ENCODE measurements at regions not wholly inside any gene's neighbourhood (a gene's known extent, or its start where the extent isn't known, plus 50 kb on each side); places are given as distances from the start of the nearest gene placed in this dataset.

DNA sequence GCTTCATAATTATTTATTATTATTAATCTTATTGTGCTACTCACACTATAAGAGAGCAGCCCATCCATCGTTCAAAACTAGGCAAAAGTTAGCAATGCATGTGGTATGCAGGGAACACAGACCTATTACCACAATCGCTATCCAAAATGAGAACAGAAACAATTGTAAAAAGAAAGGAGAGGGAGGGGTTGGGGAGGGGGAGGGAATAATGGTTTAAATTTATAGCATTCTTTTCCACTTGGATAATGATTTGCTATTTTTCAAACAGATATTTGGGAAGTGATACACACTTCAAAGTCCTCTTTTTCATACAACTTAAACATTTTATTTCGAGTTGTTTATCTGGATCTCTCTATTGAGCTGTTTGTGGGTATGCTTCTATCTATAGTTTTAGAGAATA lies 248.6 kb upstream of the SOX5 start:
- TF ChIP-seq, protein P1, sequence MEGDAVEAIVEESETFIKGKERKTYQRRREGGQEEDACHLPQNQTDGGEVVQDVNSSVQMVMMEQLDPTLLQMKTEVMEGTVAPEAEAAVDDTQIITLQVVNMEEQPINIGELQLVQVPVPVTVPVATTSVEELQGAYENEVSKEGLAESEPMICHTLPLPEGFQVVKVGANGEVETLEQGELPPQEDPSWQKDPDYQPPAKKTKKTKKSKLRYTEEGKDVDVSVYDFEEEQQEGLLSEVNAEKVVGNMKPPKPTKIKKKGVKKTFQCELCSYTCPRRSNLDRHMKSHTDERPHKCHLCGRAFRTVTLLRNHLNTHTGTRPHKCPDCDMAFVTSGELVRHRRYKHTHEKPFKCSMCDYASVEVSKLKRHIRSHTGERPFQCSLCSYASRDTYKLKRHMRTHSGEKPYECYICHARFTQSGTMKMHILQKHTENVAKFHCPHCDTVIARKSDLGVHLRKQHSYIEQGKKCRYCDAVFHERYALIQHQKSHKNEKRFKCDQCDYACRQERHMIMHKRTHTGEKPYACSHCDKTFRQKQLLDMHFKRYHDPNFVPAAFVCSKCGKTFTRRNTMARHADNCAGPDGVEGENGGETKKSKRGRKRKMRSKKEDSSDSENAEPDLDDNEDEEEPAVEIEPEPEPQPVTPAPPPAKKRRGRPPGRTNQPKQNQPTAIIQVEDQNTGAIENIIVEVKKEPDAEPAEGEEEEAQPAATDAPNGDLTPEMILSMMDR (IDR thresholded peaks at IDR 0.05): no peak
- TF ChIP-seq EZH2 (IDR thresholded peaks at IDR 0.05): no peak

All from neural progenitor cell (in vitro differentiated cells).